ENCODE measurements at regions not wholly inside any gene's neighbourhood (a gene's known extent, or its start where the extent isn't known, plus 50 kb on each side); places are given as distances from the start of the nearest gene placed in this dataset.

GRCh38 chr10:110378533-110379108 is 73.9 kb upstream of the SMNDC1 start:
- no peak for TF ChIP-seq JUND (IDR thresholded peaks at IDR 0.05; ENCODE audit: low read depth)
- DNase-seq (ENCODE audit: low read depth in 1 of 2, low spot score in 1 of 2): no peak
- in situ Hi-C loops (cut with HindIII; ENCODE audit: low pct_unique_long_range_greater_than_20kb, low sequenced_read_pairs): no loop called here

- TF ChIP-seq JUND (IDR thresholded peaks at IDR 0.05; ENCODE audit: low read depth): no peak
- DNase-seq (ENCODE audit: low read depth in 1 of 2, low spot score in 1 of 2): no peak
- in situ Hi-C loops (cut with HindIII; ENCODE audit: low pct_unique_long_range_greater_than_20kb, low sequenced_read_pairs): no loop called here
These were observed 75.1 kb upstream of the SMNDC1 start for GRCh38 chr10:110379831-110380230.

GRCh38 chr10:110380293-110380692 is 75.6 kb upstream of the SMNDC1 start:
- no peak for DNase-seq (ENCODE audit: low read depth in 1 of 2, low spot score in 1 of 2)
- no peak for TF ChIP-seq JUND (IDR thresholded peaks at IDR 0.05; ENCODE audit: low read depth)
- in situ Hi-C loops (cut with HindIII; ENCODE audit: low pct_unique_long_range_greater_than_20kb, low sequenced_read_pairs): no loop called here

DNA sequence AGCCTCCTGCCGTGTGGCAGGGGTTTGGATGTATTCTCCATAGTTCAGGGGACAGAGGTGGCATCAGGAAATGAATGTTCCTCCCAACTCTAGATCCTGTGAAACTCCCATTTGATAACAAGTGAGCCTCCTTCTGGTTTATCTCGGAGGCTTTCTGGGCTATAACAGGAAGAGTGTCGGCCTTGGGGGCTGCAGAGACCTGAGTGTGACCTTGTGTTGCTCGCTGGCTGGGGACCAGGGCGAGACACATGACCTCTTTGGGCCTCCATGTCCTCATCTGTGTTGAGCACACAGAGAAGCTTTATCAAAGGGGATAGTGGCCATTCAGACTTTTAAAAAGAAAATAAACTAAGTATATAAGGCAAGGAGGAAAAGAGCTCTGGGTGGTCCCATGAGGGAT is 78.0 kb upstream of the SMNDC1 start:
- no peak for TF ChIP-seq JUND (IDR thresholded peaks at IDR 0.05; ENCODE audit: low read depth)
- in situ Hi-C loops (cut with HindIII; ENCODE audit: low pct_unique_long_range_greater_than_20kb, low sequenced_read_pairs): no loop called here
- DNase-seq (ENCODE audit: low read depth in 1 of 2, low spot score in 1 of 2): no peak

DNA sequence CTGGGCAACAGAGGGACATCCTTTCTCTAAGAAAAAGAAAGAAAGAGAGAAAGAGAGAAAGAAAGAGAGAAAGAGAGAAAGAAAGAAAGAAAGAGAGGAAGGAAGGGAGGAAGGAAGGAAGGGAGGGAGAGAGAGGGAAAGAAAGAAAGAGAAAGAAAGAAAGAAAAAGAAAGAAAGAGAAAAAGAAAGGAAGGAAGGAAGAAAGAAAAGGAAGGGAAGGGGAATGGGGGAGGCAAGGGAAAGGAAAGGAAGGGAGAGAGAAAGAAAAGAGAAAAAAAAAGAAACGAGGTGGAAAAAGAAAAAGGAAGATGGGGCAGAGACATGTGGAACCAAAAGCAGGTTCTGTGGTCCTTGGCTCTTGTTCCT is 82.9 kb upstream of the SMNDC1 start:
- in situ Hi-C loops (cut with HindIII; ENCODE audit: low pct_unique_long_range_greater_than_20kb, low sequenced_read_pairs): no loop called here
- DNase-seq (ENCODE audit: low read depth in 1 of 2, low spot score in 1 of 2): no peak
- TF ChIP-seq JUND (IDR thresholded peaks at IDR 0.05; ENCODE audit: low read depth): no peak

GRCh38 chr10:110387983-110388686 is 83.4 kb upstream of the SMNDC1 start:
- in situ Hi-C loops (cut with HindIII; ENCODE audit: low pct_unique_long_range_greater_than_20kb, low sequenced_read_pairs): no loop called here
- TF ChIP-seq JUND (IDR thresholded peaks at IDR 0.05; ENCODE audit: low read depth): no peak
- no peak for DNase-seq (ENCODE audit: low read depth in 1 of 2, low spot score in 1 of 2)

DNA sequence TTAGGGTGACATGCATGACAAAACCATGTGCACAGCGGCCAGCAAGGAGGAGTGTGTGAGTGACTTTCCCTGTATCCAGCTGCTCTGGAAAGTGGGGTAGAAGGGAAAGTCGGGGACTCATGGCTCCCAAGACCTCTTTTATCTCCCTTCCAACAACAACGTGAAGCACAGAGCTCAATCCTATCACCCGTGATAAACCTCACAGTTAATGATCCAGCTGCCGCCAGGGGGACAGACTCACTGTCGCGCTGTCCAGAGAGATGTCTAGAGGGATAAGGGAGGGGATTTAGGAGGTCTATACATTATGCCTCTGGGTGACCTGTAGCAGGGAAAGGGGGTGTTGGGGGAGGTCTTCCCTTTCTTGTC is 84.0 kb upstream of the SMNDC1 start:
- in situ Hi-C loops (cut with HindIII; ENCODE audit: low pct_unique_long_range_greater_than_20kb, low sequenced_read_pairs): no loop called here
- TF ChIP-seq JUND (IDR thresholded peaks at IDR 0.05; ENCODE audit: low read depth): no peak

DNA sequence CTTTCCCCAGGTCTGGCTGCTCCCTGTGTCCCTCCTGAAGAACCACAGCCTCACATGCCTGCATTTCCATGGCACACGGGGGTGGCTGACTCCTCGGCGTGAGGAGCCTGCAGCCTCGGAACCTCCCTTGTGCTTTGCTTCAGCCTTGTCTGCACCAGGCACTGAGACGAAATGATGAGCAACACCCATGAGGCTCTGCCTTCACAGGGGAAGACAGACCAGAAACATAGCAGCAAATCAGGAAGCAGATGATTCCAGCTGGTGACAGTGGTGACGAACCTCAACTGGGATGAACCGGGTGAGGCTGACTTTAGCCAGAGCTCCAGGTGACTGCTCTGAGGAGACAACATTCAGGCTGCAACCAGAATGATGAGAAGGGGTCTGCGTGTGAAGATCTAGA is 84.5 kb upstream of the SMNDC1 start:
- no peak for TF ChIP-seq JUND (IDR thresholded peaks at IDR 0.05; ENCODE audit: low read depth)
- in situ Hi-C loops (cut with HindIII; ENCODE audit: low pct_unique_long_range_greater_than_20kb, low sequenced_read_pairs): no loop called here

More for the DNA sequence above, 84.0 kb upstream of the SMNDC1 start:
- DNase-seq (ENCODE audit: low read depth in 1 of 2, low spot score in 1 of 2): no peak

DNA sequence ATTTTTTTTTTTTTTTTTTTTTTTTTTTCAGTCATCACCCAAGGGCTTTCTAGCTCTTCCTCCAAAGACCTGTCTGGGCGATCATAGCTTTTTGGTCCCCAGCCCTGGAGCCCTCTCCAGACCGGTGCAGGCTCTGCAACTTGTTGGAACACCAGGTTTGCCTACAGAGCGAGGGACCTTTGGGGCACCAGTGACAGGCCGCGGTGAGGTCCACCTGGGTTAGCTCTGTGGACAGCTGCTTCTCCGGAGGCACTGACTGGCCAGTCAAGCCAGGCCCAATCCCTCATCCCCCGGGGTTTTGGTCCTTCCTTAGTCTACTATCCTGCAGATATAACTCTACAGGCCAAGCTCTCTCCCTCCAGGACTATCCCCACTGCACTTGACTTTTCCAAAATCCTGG is 86.8 kb upstream of the SMNDC1 start:
- in situ Hi-C loops (cut with HindIII; ENCODE audit: low pct_unique_long_range_greater_than_20kb, low sequenced_read_pairs): no loop called here
- no peak for DNase-seq (ENCODE audit: low read depth in 1 of 2, low spot score in 1 of 2)
- TF ChIP-seq JUND (IDR thresholded peaks at IDR 0.05; ENCODE audit: low read depth): no peak

More for the DNA sequence above, 84.5 kb upstream of the SMNDC1 start:
- no peak for DNase-seq (ENCODE audit: low read depth in 1 of 2, low spot score in 1 of 2)

GRCh38 chr10:110392121-110392520 is 87.4 kb upstream of the SMNDC1 start:
- TF ChIP-seq JUND (IDR thresholded peaks at IDR 0.05; ENCODE audit: low read depth): no peak
- in situ Hi-C loops (cut with HindIII; ENCODE audit: low pct_unique_long_range_greater_than_20kb, low sequenced_read_pairs): no loop called here
- no peak for DNase-seq (ENCODE audit: low read depth in 1 of 2, low spot score in 1 of 2)

DNA sequence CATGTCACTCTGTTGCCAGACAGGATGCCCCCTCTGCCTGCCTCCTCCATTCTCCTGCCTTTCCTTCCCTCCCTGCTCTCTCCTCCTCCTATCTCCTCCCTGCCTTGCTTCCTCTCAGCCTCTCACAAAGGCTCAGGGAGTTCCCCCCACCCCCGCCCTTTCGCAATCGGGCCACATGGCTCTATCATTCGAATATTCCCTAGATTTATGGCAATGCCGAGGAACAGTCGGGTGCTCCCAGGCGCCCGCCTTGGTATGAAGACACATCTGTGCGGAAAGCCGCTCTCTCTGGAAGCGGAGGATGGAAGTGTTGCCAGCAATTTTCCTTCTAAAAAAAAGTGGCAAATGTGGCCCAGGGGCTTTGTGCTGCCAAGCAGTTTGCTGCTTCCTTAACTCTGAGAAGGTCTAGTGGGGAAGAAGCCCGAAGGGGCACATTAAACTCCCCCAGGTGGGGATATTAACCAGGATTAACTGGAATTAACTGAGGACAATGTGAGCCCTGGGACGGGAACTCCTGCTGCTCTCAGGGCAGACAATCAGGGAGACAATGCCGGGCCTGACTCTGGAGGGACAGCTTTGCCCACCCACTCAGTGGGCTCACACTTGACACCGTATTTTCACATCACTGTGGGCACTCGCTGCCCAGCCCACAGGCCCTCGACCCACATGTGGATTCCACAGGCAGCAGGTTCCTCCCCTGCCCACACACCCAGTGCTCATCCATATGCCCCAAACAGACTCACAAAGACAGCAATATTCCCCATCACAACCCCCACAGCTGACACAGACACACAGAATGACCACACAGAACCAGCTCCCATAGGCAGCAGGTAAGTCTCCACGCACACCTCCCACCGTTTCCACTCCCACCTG is 88.4 kb upstream of the SMNDC1 start:
- no peak for DNase-seq (ENCODE audit: low read depth in 1 of 2, low spot score in 1 of 2)
- no peak for TF ChIP-seq JUND (IDR thresholded peaks at IDR 0.05; ENCODE audit: low read depth)
- in situ Hi-C loops (cut with HindIII; ENCODE audit: low pct_unique_long_range_greater_than_20kb, low sequenced_read_pairs): no loop called here

GRCh38 chr10:110393866-110394265 is 89.1 kb upstream of the SMNDC1 start:
- in situ Hi-C loops (cut with HindIII; ENCODE audit: low pct_unique_long_range_greater_than_20kb, low sequenced_read_pairs): no loop called here
- TF ChIP-seq JUND (IDR thresholded peaks at IDR 0.05; ENCODE audit: low read depth): no peak
- DNase-seq (ENCODE audit: low read depth in 1 of 2, low spot score in 1 of 2): no peak

- no peak for TF ChIP-seq JUND (IDR thresholded peaks at IDR 0.05; ENCODE audit: low read depth)
- in situ Hi-C loops (cut with HindIII; ENCODE audit: low pct_unique_long_range_greater_than_20kb, low sequenced_read_pairs): no loop called here
- DNase-seq (ENCODE audit: low read depth in 1 of 2, low spot score in 1 of 2): no peak
These were observed 89.6 kb upstream of the SMNDC1 start for GRCh38 chr10:110394296-110394695.
